Coronary artery (tissue), 2 donors: ENCODE measurements at regions not wholly inside any gene's neighbourhood (a gene's known extent, or its start where the extent isn't known, plus 50 kb on each side); places are given as distances from the start of the nearest gene placed in this dataset.

ENCODE experiments used
- DNase-seq: peaks from one replicate; pipeline ENCODE4 v3.0.0-alpha.2; 2017; ENCODE audit warnings: low spot score
- H3K27ac ChIP-seq, 2 donors: fragments of 200-600 bp; sonication (generic); one replicate each; pipeline ENCODE4 v1.5.1; 2016 to 2019
- H3K4me3 ChIP-seq: fragments of 200-600 bp; sonication (generic); 2 replicates; pipeline ENCODE4 v1.5.1; 2016; ENCODE audit warnings: mild to moderate bottlenecking, moderate library complexity
- CTCF ChIP-seq: fragments of 200-600 bp; sonication (generic); IDR thresholded peaks from one replicate; pipeline ENCODE4 v1.5.1; 2019; ENCODE audit warnings: antibody characterized with exemption

GRCh38 chr12:124621296-124621660 is 53.9 kb upstream of the NCOR2 start:
- H3K4me3 ChIP-seq = peak overlapping the region; percentile 31
- no peak for TF ChIP-seq CTCF
- DNase-seq = peak; percentile 87
- H3K27ac ChIP-seq = peak overlapping the region; percentile 41 to 86

- peak overlapping the region; percentile 41 to 86 for H3K27ac ChIP-seq
These were observed 53.3 kb upstream of the NCOR2 start for GRCh38 chr12:124620606-124621295.

GRCh38 chr12:124618291-124618902 is 51.0 kb upstream of the NCOR2 start:
- DNase-seq = no peak
- Histone ChIP-seq H3K27ac (no peak overlapping the region), H3K4me3 (no peak overlapping the region)
- TF ChIP-seq CTCF = no peak

More at GRCh38 chr12:124620606-124621295, 53.3 kb upstream of the NCOR2 start:
- H3K4me3 ChIP-seq = peak overlapping the region; percentile 31
- no peak for DNase-seq
- TF ChIP-seq CTCF = no peak

- TF ChIP-seq CTCF = no peak
- no peak for DNase-seq
- Histone ChIP-seq H3K27ac (no peak overlapping the region), H3K4me3 (no peak overlapping the region)
These were observed 50.2 kb upstream of the NCOR2 start for GRCh38 chr12:124617615-124618014.
